ENCODE measurements at regions not wholly inside any gene's neighbourhood (a gene's known extent, or its start where the extent isn't known, plus 50 kb on each side); places are given as distances from the start of the nearest gene placed in this dataset.

GRCh38 chr12:59260202-59260601 lies 335.6 kb upstream of the SLC16A7 start:
- H3K27ac ChIP-seq (ENCODE audit: insufficient read length, low read depth, low read length): no peak overlapping the region
- Mint-ChIP-seq H3K36me3 (ENCODE audit: insufficient read depth in 1 of 3, low read depth in 3 of 3) (peaks cover 0 to 4% (median 0%) of the 10 kb centered on the region in 3 experiments; a peak in 3 of 7 replicates), H3K4me1 (no peaks in the 10 kb centered on the region), H3K9me3 (peaks cover 2 to 11% of the 10 kb centered on the region in 2 experiments; a peak in 4 of 5 replicates), H3K27ac (no peak overlapping the region), H3K27me3 (ENCODE audit: low read depth) (no peaks in the 10 kb centered on the region; the same call in 1 of the 2 replicates), H3K4me3 (no peak overlapping the region)
- no peak for TF ChIP-seq CTCF (conservative IDR thresholded peaks at IDR 0.05)
- no peak overlapping the region for H2BK120ac ChIP-seq (ENCODE audit: low read depth, low read length, poor library complexity, severe bottlenecking)
- H3K4me2 ChIP-seq (ENCODE audit: insufficient read depth, insufficient read length, low read length): no peak overlapping the region
- no peak overlapping the region for H4K8ac ChIP-seq (replicated peaks; ENCODE audit: insufficient read length, low read depth, low read length)
- H3K9me3 ChIP-seq (ENCODE audit: control insufficient read depth, low read depth, low read length): no peaks in the 10 kb centered on the region
- no peaks in the 10 kb centered on the region for H3K27me3 ChIP-seq (ENCODE audit: insufficient read depth, low read length)
- H3K79me2 ChIP-seq (ENCODE audit: insufficient read depth, low read length): no peaks in the 10 kb centered on the region
- H2AK5ac ChIP-seq (ENCODE audit: insufficient read length, low read length): no peak overlapping the region
- no peak overlapping the region for H4K91ac ChIP-seq (ENCODE audit: insufficient read length, low read depth, low read length)
- H3K23ac ChIP-seq (ENCODE audit: insufficient read length, low read depth, low read length): no peak overlapping the region
- no peak overlapping the region for H3T11ph ChIP-seq (ENCODE audit: low read length)
- H3K9ac ChIP-seq (ENCODE audit: extremely low read depth, insufficient read length, low read length): no peak overlapping the region
- no peak overlapping the region for H3K56ac ChIP-seq (ENCODE audit: insufficient read length, low read depth, low read length)
- DNase-seq: no peak
- H3K18ac ChIP-seq (ENCODE audit: insufficient read length, low read depth, low read length): no peak overlapping the region
- H2BK20ac ChIP-seq (ENCODE audit: low read depth, low read length, poor library complexity, severe bottlenecking): no peak overlapping the region
- H3K4me1 ChIP-seq (ENCODE audit: insufficient read depth, low read length): no peaks in the 10 kb centered on the region
- H3K4ac ChIP-seq (ENCODE audit: low read depth, low read length): no peak overlapping the region
- no peak overlapping the region for H3K14ac ChIP-seq (ENCODE audit: insufficient read depth, low read length)
- no peaks in the 10 kb centered on the region for H3K79me1 ChIP-seq (ENCODE audit: insufficient read depth, low read depth, low read length, poor library complexity, severe bottlenecking)
- no peak overlapping the region for H2BK12ac ChIP-seq (ENCODE audit: insufficient read length, low read depth, low read length)
- no peaks in the 10 kb centered on the region for H4K20me1 ChIP-seq (ENCODE audit: control insufficient read depth, insufficient read depth, insufficient read length)
- H2BK15ac ChIP-seq (ENCODE audit: low read depth, low read length): no peak overlapping the region
- H2BK5ac ChIP-seq (ENCODE audit: insufficient read length, low read length): no peak overlapping the region
- H2AFZ ChIP-seq (ENCODE audit: low read length): no peak overlapping the region
- H3K23me2 ChIP-seq (ENCODE audit: insufficient read length, low read depth, low read length, poor library complexity, severe bottlenecking): no peaks in the 10 kb centered on the region
- WGBS (ENCODE audit: extremely low coverage, insufficient read length, low lambda C conversion rate): no CpG with 5 or more reads among the region's 2 CpGs
- H4K5ac ChIP-seq (ENCODE audit: insufficient read length, low read depth, low read length): no peak overlapping the region
